K562 (cell line): ENCODE measurements at regions not wholly inside any gene's neighbourhood (a gene's known extent, or its start where the extent isn't known, plus 50 kb on each side); places are given as distances from the start of the nearest gene placed in this dataset.

ENCODE experiments used
- ATAC-seq: fragments of 200-7000 bp; cut with Tn5 transposase; 3 replicates; pipeline ENCODE4 v1.9.1; 2020; ENCODE audit warnings: moderate library complexity
- BruUV-seq: library from RNA; stranded (reverse); fragments of 400-500 nt; replicated peaks from 2 replicates; lab custom pipeline; 2021; lab: Mats Ljungman, UMichigan
- CTCF ChIA-PET: fragments of 300-600 bp; formaldehyde crosslinking; extraction: SDS; loops from one replicate; lab custom pipeline; 2021; ENCODE audit warnings: low intra/inter-chr PET ratio; lab: Yijun Ruan, JAX
- POLR2A ChIA-PET: fragments of 300-600, 350-650 bp; sonication (Branson Sonifier 250); formaldehyde crosslinking; extraction: SDS; loops from one replicate; lab custom pipeline; 2021; ENCODE audit warnings: antibody characterized with exemption, inconsistent platforms; lab: Yijun Ruan, JAX
- DNase-seq, 4 experiments: peaks; one replicate each; pipeline versions ENCODE4 v3.0.0 to v3.0.0-alpha.2; 2011 to 2018; ENCODE audit warnings: low spot score in 3 of 4, mixed read lengths in 3 of 4; ENCODE audit errors: extremely low read depth in 1 of 4
- FAIRE-seq: peaks from 2 replicates; lab custom pipeline; 2011; peaks lifted over from hg19 to GRCh38; lab: Jason Lieb, UNC
- H2AFZ ChIP-seq: 2 replicates; pipeline ENCODE4 v1.6.0; 2011; ENCODE audit warnings: low read depth, low read length, control low read depth, inconsistent platforms
- H3K27ac ChIP-seq: fragments of 200-600 bp; 3 replicates; pipeline ENCODE4 v1.8.0; 2011; ENCODE audit warnings: low read depth, mild to moderate bottlenecking, control low read depth, inconsistent platforms, low read length, moderate library complexity, mixed read lengths; ENCODE audit errors: extremely low read depth
- H3K27me3 ChIP-seq, 2 experiments: fragments of 300-600 bp in 1 of 2; 2 replicates in 1 of 2; 3 replicates in 1 of 2; pipeline versions ENCODE4 v1.6.0 to v1.8.0; 2011; ENCODE audit warnings: inconsistent platforms in 2 of 2, low read length in 2 of 2, mild to moderate bottlenecking in 1 of 2, mixed read lengths in 1 of 2, moderate library complexity in 1 of 2; ENCODE audit not compliant: control insufficient read depth in 2 of 2, insufficient read depth in 2 of 2
- H3K36me3 ChIP-seq: fragments of 300-600 bp; 3 replicates; pipeline ENCODE4 v1.8.0; 2011; ENCODE audit warnings: mild to moderate bottlenecking, low read length, inconsistent platforms; ENCODE audit not compliant: control insufficient read depth, insufficient read depth
- H3K4me1 ChIP-seq, 2 experiments: fragments of 200-600 bp in 1 of 2; replicated peaks in 1 of 2; 2 replicates in 1 of 2; 3 replicates in 1 of 2; pipeline versions ENCODE4 v1.5.1 to v1.8.0; 2011; ENCODE audit warnings: inconsistent platforms in 2 of 2, low read length in 2 of 2, mild to moderate bottlenecking in 1 of 2, mixed read lengths in 1 of 2, moderate library complexity in 1 of 2; ENCODE audit not compliant: control insufficient read depth in 2 of 2, insufficient read depth in 2 of 2
- H3K4me2 ChIP-seq: 2 replicates; pipeline ENCODE4 v1.6.1; 2011; ENCODE audit warnings: low read length, control low read depth, inconsistent platforms, mixed read lengths; ENCODE audit not compliant: insufficient read depth
- H3K4me3 ChIP-seq: fragments of 200-600 bp; sonication (generic), shearing (Covaris generic); 2 replicates; pipeline ENCODE4 v1.5.1; 2016; ENCODE audit warnings: control low read depth, inconsistent platforms
- H3K79me2 ChIP-seq: fragments of 200-600 bp; 3 replicates; pipeline ENCODE4 v1.8.0; 2011; ENCODE audit warnings: low read length, inconsistent platforms; ENCODE audit not compliant: control insufficient read depth, insufficient read depth
- H3K9ac ChIP-seq, 2 experiments: 2 replicates each; pipeline versions ENCODE4 v1.6.0 to v1.6.1; 2011; ENCODE audit warnings: low read depth in 2 of 2, low read length in 2 of 2, control low read depth in 1 of 2, inconsistent platforms in 1 of 2, mild to moderate bottlenecking in 1 of 2, mixed read lengths in 1 of 2; ENCODE audit not compliant: insufficient read depth in 1 of 2
- H3K9me1 ChIP-seq: one replicate; pipeline ENCODE4 v1.6.0; 2011; ENCODE audit warnings: inconsistent platforms, mild to moderate bottlenecking, low read length, moderate library complexity; ENCODE audit not compliant: control insufficient read depth, insufficient read depth
- H3K9me3 ChIP-seq: replicated peaks from 2 replicates; pipeline ENCODE4 v1.5.1; 2011; ENCODE audit warnings: low read depth, low read length, inconsistent platforms; ENCODE audit not compliant: control insufficient read depth, insufficient read depth
- H4K20me1 ChIP-seq: replicated peaks from 2 replicates; pipeline ENCODE4 v1.6.1; 2011; ENCODE audit warnings: low read length, inconsistent platforms, mixed read lengths; ENCODE audit not compliant: control insufficient read depth, insufficient read depth
- BRD4 ChIP-seq: fragments of 200-600 bp; sonication (generic); IDR thresholded peaks from 2 replicates; pipeline ENCODE4 v1.6.1; 2017; ENCODE audit warnings: inconsistent platforms
- CHD4 ChIP-seq: fragments of 200-600 bp; sonication (generic); IDR thresholded peaks from 3 replicates; pipeline ENCODE4 v1.6.1; 2012; ENCODE audit warnings: low read depth, mild to moderate bottlenecking, mixed read lengths, low read length, inconsistent platforms; ENCODE audit not compliant: insufficient read depth, insufficient replicate concordance, poor library complexity, severe bottlenecking
- GTF3C2 ChIP-seq: IDR thresholded peaks from 3 replicates; pipeline ENCODE4 v1.6.1; 2011; ENCODE audit warnings: borderline replicate concordance, mild to moderate bottlenecking, moderate library complexity; ENCODE audit not compliant: insufficient read length; ENCODE audit errors: extremely low read depth
- KAT2B ChIP-seq: IDR thresholded peaks from one replicate; pipeline ENCODE4 v1.6.1; 2012; ENCODE audit warnings: low read depth, mild to moderate bottlenecking, control low read depth, inconsistent platforms, low read length, moderate library complexity
- KDM5B ChIP-seq: fragments of 200-600 bp; sonication (generic); IDR thresholded peaks from 2 replicates; pipeline ENCODE4 v1.6.1; 2012; ENCODE audit warnings: low read depth, mild to moderate bottlenecking, moderate library complexity, low read length, control low read depth, inconsistent platforms; ENCODE audit not compliant: insufficient replicate concordance
- MTA2 ChIP-seq: fragments of 450-650 bp; IDR thresholded peaks from 2 replicates; pipeline ENCODE4 v1.6.1; 2016; ENCODE audit warnings: low read depth
- THRB ChIP-seq: fragments of 450-650 bp; formaldehyde crosslinking; conservative IDR thresholded peaks from 2 replicates; pipeline ENCODE4 v1.4.0; 2022; ENCODE audit warnings: mild to moderate bottlenecking, missing genetic modification characterization
- ZBTB7A ChIP-seq: IDR thresholded peaks from 2 replicates; pipeline ENCODE4 v1.6.1; 2011; ENCODE audit warnings: low read depth, mild to moderate bottlenecking, low read length, moderate library complexity, borderline replicate concordance; ENCODE audit not compliant: control insufficient read depth
- ZC3H8 ChIP-seq: fragments of 450-650 bp; IDR thresholded peaks from 2 replicates; pipeline ENCODE4 v1.6.1; 2017
- ZNF197 ChIP-seq: fragments of 200-800 bp; sonication (Bioruptor generic); IDR thresholded peaks from 2 replicates; pipeline ENCODE4 v1.6.1; 2016; ENCODE audit warnings: low read depth, missing genetic modification characterization, missing compliant biosample characterization
- ZNF583 ChIP-seq: fragments of 250-450 bp; sonication (Bioruptor Pico); IDR thresholded peaks from 2 replicates; pipeline ENCODE4 v1.4.0; 2020
- ZNF592 ChIP-seq: fragments of 450-650 bp; IDR thresholded peaks from 2 replicates; pipeline ENCODE4 v1.6.1; 2017; ENCODE audit warnings: antibody characterized with exemption, mild to moderate bottlenecking
- WGBS: fragments of 100-300 bp; shearing (Covaris generic); methylation state at CpG from one replicate; pipeline ENCODE4 v1.1.6; 2016; ENCODE audit warnings: low coverage, mixed read lengths; ENCODE audit not compliant: insufficient coverage; ENCODE audit errors: missing lambda C conversion rate; 5-methylcytosine and 5-hydroxymethylcytosine counted together
- in situ Hi-C: fragments of 300-500 bp; cut with MboI; formaldehyde crosslinking; loops from 4 replicates; pipeline ENCODE4 v1.15.0; 2018; ENCODE audit warnings: inconsistent platforms, mixed read lengths
- intact Hi-C: fragments of 100-400 bp; cut with micrococcal nuclease; formaldehyde crosslinking; loops from 2 replicates; pipeline ENCODE4 v1.14.2; 2022

- POLR2A ChIA-PET = no interaction called here
Measured at GRCh38 chr2:66733364-66733999, 298.6 kb downstream of the MEIS1 start.

More at GRCh38 chr2:66733364-66733999, 298.6 kb downstream of the MEIS1 start:
- WGBS = 1% methylated on average over 8 of the region's 8 CpGs
- no TSS peak for BruUV-seq
- Histone ChIP-seq H3K27ac (no peak overlapping the region), H3K27me3 (no peaks in the 10 kb centered on the region), H3K4me1 (no peaks in the 10 kb centered on the region), H3K4me2 (no peak overlapping the region), H3K9me3 (no peaks in the 10 kb centered on the region)
- no peak for DNase-seq
- CTCF ChIA-PET = no interaction called here
- in situ Hi-C loops = no loop called here
- no peak for TF ChIP-seq THRB (CRISPR knock-in tag)
- TF ChIP-seq ZNF583 (CRISPR knock-in tag) = no peak
- TF ChIP-seq MTA2 = no peak
- no peak for TF ChIP-seq CHD4
- no peak for TF ChIP-seq ZBTB7A
- no peak for TF ChIP-seq ZC3H8
- TF ChIP-seq ZNF592 = no peak
- TF ChIP-seq ZNF197 (CRISPR knock-in tag) = no peak
- no peak for TF ChIP-seq KDM5B
- no peak for TF ChIP-seq KAT2B
- no peak for TF ChIP-seq BRD4
- TF ChIP-seq GTF3C2 = no peak
- TF ChIP-seq, all 486 proteins: peak for 0
- Histone ChIP-seq H3K9ac (no peak overlapping the region), H3K79me2 (no peaks in the 10 kb centered on the region), H3K36me3 (no peaks in the 10 kb centered on the region), H2AFZ (no peak overlapping the region), H4K20me1 (no peaks in the 10 kb centered on the region), H3K4me3 (no peak overlapping the region), H3K9me1 (no peaks in the 10 kb centered on the region)
- intact Hi-C loops = no loop called here
- ATAC-seq (no peak), FAIRE-seq (no peak)
